H1 (cell line): ENCODE measurements at regions not wholly inside any gene's neighbourhood (a gene's known extent, or its start where the extent isn't known, plus 50 kb on each side); places are given as distances from the start of the nearest gene placed in this dataset.

Experiments
- CTCF ChIA-PET: fragments of 300-600 bp; sonication (Branson Sonifier 250); formaldehyde crosslinking; loops from one replicate; lab custom pipeline; 2021; ENCODE audit not compliant: partially characterized antibody; lab: Charles Lee
- POLR2A ChIA-PET: fragments of 300-600 bp; sonication (Branson Sonifier 250); formaldehyde crosslinking; loops from one replicate; lab custom pipeline; 2021; ENCODE audit warnings: inconsistent platforms; ENCODE audit not compliant: partially characterized antibody; lab: Charles Lee
- DNase-seq, 2 experiments: peaks; one replicate each; pipeline versions ENCODE4 v3.0.0 to v3.0.0-alpha.2; 2010 to 2022; ENCODE audit warnings: low spot score in 2 of 2, low read depth in 1 of 2, mixed read lengths in 1 of 2
- FAIRE-seq: peaks from 2 replicates; lab custom pipeline; 2011; peaks lifted over from hg19 to GRCh38; lab: Jason Lieb, UNC
- H2AFZ ChIP-seq: 2 replicates; pipeline ENCODE4 v1.8.1; 2012; ENCODE audit warnings: low read length, inconsistent platforms
- H2AK5ac ChIP-seq: 2 replicates; pipeline ENCODE4 v1.6.1; 2013; ENCODE audit warnings: low read depth, low read length
- H2BK120ac ChIP-seq: replicated peaks from 2 replicates; pipeline ENCODE3; 2013; ENCODE audit warnings: low read depth, low read length, inconsistent platforms
- H2BK12ac ChIP-seq: 2 replicates; pipeline ENCODE4 v1.6.1; 2013; ENCODE audit warnings: low read depth, low read length
- H2BK15ac ChIP-seq: 2 replicates; pipeline ENCODE4 v1.6.1; 2013; ENCODE audit warnings: low read length
- H2BK20ac ChIP-seq: 2 replicates; pipeline ENCODE4 v1.6.1; 2013; ENCODE audit warnings: low read length
- H2BK5ac ChIP-seq: 2 replicates; pipeline ENCODE4 v1.6.1; 2013; ENCODE audit warnings: low read depth, low read length
- H3K14ac ChIP-seq: 2 replicates; pipeline ENCODE4 v1.6.1; 2013; ENCODE audit warnings: inconsistent platforms; ENCODE audit not compliant: insufficient read length
- H3K18ac ChIP-seq: 2 replicates; pipeline ENCODE4 v1.6.1; 2013; ENCODE audit warnings: low read length; ENCODE audit errors: extremely low read depth
- H3K23ac ChIP-seq: 2 replicates; pipeline ENCODE4 v1.6.1; 2013; ENCODE audit warnings: inconsistent platforms; ENCODE audit not compliant: insufficient read length
- H3K23me2 ChIP-seq: 2 replicates; pipeline ENCODE4 v1.6.1; 2013; ENCODE audit warnings: low read depth, low read length
- H3K27ac ChIP-seq: 2 replicates; pipeline ENCODE4 v1.6.1; 2011; ENCODE audit warnings: low read depth, low read length, inconsistent platforms
- H3K27me3 ChIP-seq, 4 experiments: replicated peaks in 1 of 4; 1 replicate in 1 of 4; 2 replicates in 3 of 4; pipeline versions ENCODE4 v1.6.1 to v1.8.1; 2011 to 2013; ENCODE audit warnings: low read length in 3 of 4, mild to moderate bottlenecking in 3 of 4, inconsistent platforms in 2 of 4, mixed read lengths in 2 of 4, moderate library complexity in 1 of 4; ENCODE audit not compliant: control insufficient read depth in 3 of 4, insufficient read depth in 3 of 4; ENCODE audit errors: extremely low read depth in 1 of 4
- H3K36me3 ChIP-seq, 4 experiments: 2 replicates each; pipeline versions ENCODE4 v1.6.1 to v1.8.1; 2011 to 2013; ENCODE audit warnings: mild to moderate bottlenecking in 4 of 4, low read length in 3 of 4, moderate library complexity in 2 of 4, control low read depth in 1 of 4, inconsistent platforms in 1 of 4; ENCODE audit not compliant: insufficient read depth in 4 of 4, control insufficient read depth in 2 of 4
- H3K4ac ChIP-seq: replicated peaks from 2 replicates; pipeline ENCODE3; 2013; ENCODE audit warnings: low read length, low read depth, mixed read lengths, inconsistent platforms; ENCODE audit not compliant: insufficient read length
- H3K4me1 ChIP-seq, 4 experiments: replicated peaks in 1 of 4; 1 replicate in 1 of 4; 2 replicates in 3 of 4; pipeline versions ENCODE4 v1.6.1 to v1.8.1; 2011 to 2013; ENCODE audit warnings: low read length in 3 of 4, inconsistent platforms in 2 of 4, mixed read lengths in 1 of 4; ENCODE audit not compliant: insufficient read depth in 4 of 4, control insufficient read depth in 3 of 4
- H3K4me2 ChIP-seq, 2 experiments: 2 replicates each; pipeline versions ENCODE4 v1.6.1 to v1.8.1; 2011 to 2013; ENCODE audit warnings: low read depth in 2 of 2, low read length in 2 of 2, control low read depth in 1 of 2, inconsistent platforms in 1 of 2, mild to moderate bottlenecking in 1 of 2; ENCODE audit not compliant: insufficient read depth in 1 of 2
- H3K4me3 ChIP-seq, 4 experiments: fragments of 200-600, 300-600 bp in 1 of 4; sonication (generic), shearing (Covaris generic), sonication (Bioruptor Twin) in 1 of 4; 2 replicates each; pipeline versions ENCODE4 v1.5.1 to v1.8.1; 2011 to 2016; ENCODE audit warnings: low read length in 4 of 4, low read depth in 3 of 4, control low read depth in 2 of 4, inconsistent platforms in 2 of 4, mild to moderate bottlenecking in 2 of 4, mixed read lengths in 1 of 4, moderate library complexity in 1 of 4; ENCODE audit not compliant: insufficient read depth in 2 of 4; ENCODE audit errors: extremely low read depth in 1 of 4
- H3K56ac ChIP-seq: replicated peaks from 2 replicates; pipeline ENCODE3; 2013; ENCODE audit warnings: low read depth, mild to moderate bottlenecking, mixed read lengths, low read length, inconsistent platforms; ENCODE audit not compliant: insufficient read length
- H3K79me1 ChIP-seq: 2 replicates; pipeline ENCODE4 v1.6.1; 2013; ENCODE audit warnings: low read depth, low read length, control low read depth
- H3K79me2 ChIP-seq, 2 experiments: 2 replicates each; pipeline versions ENCODE4 v1.6.1 to v1.8.1; 2012 to 2013; ENCODE audit warnings: low read length in 2 of 2, mild to moderate bottlenecking in 2 of 2, inconsistent platforms in 1 of 2; ENCODE audit not compliant: insufficient read depth in 2 of 2, control insufficient read depth in 1 of 2
- H3K9ac ChIP-seq, 4 experiments: replicated peaks in 1 of 4; 1 replicate in 1 of 4; 2 replicates in 3 of 4; pipeline versions ENCODE4 v1.6.1 to v1.8.1; 2011 to 2013; ENCODE audit warnings: low read depth in 3 of 4, low read length in 3 of 4, control low read depth in 2 of 4, mild to moderate bottlenecking in 2 of 4, moderate library complexity in 2 of 4, inconsistent platforms in 1 of 4; ENCODE audit errors: extremely low read depth in 1 of 4
- H3K9me3 ChIP-seq, 2 experiments: 2 replicates each; pipeline versions ENCODE4 v1.6.1 to v1.8.1; 2012 to 2013; ENCODE audit warnings: mild to moderate bottlenecking in 2 of 2, moderate library complexity in 2 of 2, control low read depth in 1 of 2, inconsistent platforms in 1 of 2, low read depth in 1 of 2, low read length in 1 of 2, mixed read lengths in 1 of 2; ENCODE audit not compliant: insufficient read depth in 2 of 2
- H4K20me1 ChIP-seq, 2 experiments: replicated peaks in 1 of 2; 2 replicates each; pipeline versions ENCODE3 to v1.8.1; 2011 to 2013; ENCODE audit warnings: inconsistent platforms in 2 of 2, low read length in 2 of 2, mild to moderate bottlenecking in 1 of 2; ENCODE audit not compliant: insufficient read depth in 2 of 2, control insufficient read depth in 1 of 2
- H4K5ac ChIP-seq: 2 replicates; pipeline ENCODE4 v1.6.1; 2013; ENCODE audit warnings: low read length, low read depth, mixed read lengths, inconsistent platforms; ENCODE audit not compliant: insufficient read length
- H4K8ac ChIP-seq: 2 replicates; pipeline ENCODE4 v1.8.0; 2013; ENCODE audit warnings: mild to moderate bottlenecking, moderate library complexity, low read length, inconsistent platforms; ENCODE audit not compliant: insufficient read depth; ENCODE audit errors: extremely low read depth
- H4K91ac ChIP-seq: replicated peaks from 2 replicates; pipeline ENCODE3; 2013; ENCODE audit warnings: low read length, mixed read lengths, inconsistent platforms; ENCODE audit not compliant: insufficient read length
- BRCA1 ChIP-seq: IDR thresholded peaks from 2 replicates; pipeline ENCODE4 v1.6.1; 2012; ENCODE audit warnings: low read depth, low read length, improper control_type of control experiment
- CBX5 ChIP-seq: fragments of 300-800, 300-1000 bp; sonication (generic); IDR thresholded peaks from 2 replicates; pipeline ENCODE4 v1.7.1; 2016; ENCODE audit warnings: antibody characterized with exemption, low read length, low read depth
- CHD1 ChIP-seq: IDR thresholded peaks from 2 replicates; pipeline ENCODE4 v1.6.1; 2012; ENCODE audit warnings: low read depth, low read length, improper control_type of control experiment
- FOSL1 ChIP-seq: IDR thresholded peaks from 2 replicates; pipeline ENCODE4 v1.6.1; 2011; ENCODE audit warnings: mild to moderate bottlenecking, low read depth, low read length, moderate library complexity; ENCODE audit not compliant: insufficient read depth
- GTF2F1 ChIP-seq: IDR thresholded peaks from 2 replicates; pipeline ENCODE4 v1.6.1; 2012; ENCODE audit warnings: low read depth, low read length, improper control_type of control experiment, borderline replicate concordance
- HDAC2 ChIP-seq, 2 experiments: fragments of 300-600 bp in 1 of 2; sonication (generic) in 1 of 2; IDR thresholded peaks; 2 replicates each; pipeline ENCODE4 v1.6.1; 2011 to 2012; ENCODE audit warnings: low read depth in 2 of 2, low read length in 2 of 2, mild to moderate bottlenecking in 2 of 2, moderate library complexity in 2 of 2, borderline replicate concordance in 1 of 2, inconsistent platforms in 1 of 2
- KDM5A ChIP-seq: fragments of 200-600 bp; IDR thresholded peaks from 2 replicates; pipeline ENCODE4 v1.7.1; 2012; ENCODE audit warnings: mild to moderate bottlenecking, low read length, inconsistent platforms, mixed read lengths
- NRF1 ChIP-seq: IDR thresholded peaks from 2 replicates; pipeline ENCODE4 v1.6.1; 2011; ENCODE audit warnings: mild to moderate bottlenecking, low read depth, low read length, improper control_type of control experiment
- PHF8 ChIP-seq: fragments of 200-600 bp; sonication (generic); conservative IDR thresholded peaks from 2 replicates; pipeline ENCODE4 v1.7.1; 2012; ENCODE audit warnings: low read depth, mild to moderate bottlenecking, inconsistent platforms, low read length, moderate library complexity
- POLR2AphosphoS5 ChIP-seq: IDR thresholded peaks from 2 replicates; pipeline ENCODE4 v1.6.1; 2011; ENCODE audit warnings: low read depth, low read length
- RBBP5 ChIP-seq: IDR thresholded peaks from 2 replicates; pipeline ENCODE4 v1.7.1; 2012; ENCODE audit warnings: low read depth, mild to moderate bottlenecking, inconsistent platforms, low read length, moderate library complexity, borderline replicate concordance
- SIX5 ChIP-seq: IDR thresholded peaks from 2 replicates; pipeline ENCODE4 v1.6.1; 2011; ENCODE audit warnings: mild to moderate bottlenecking, low read depth, low read length
- SRF ChIP-seq: IDR thresholded peaks from 2 replicates; pipeline ENCODE4 v1.6.1; 2011; ENCODE audit warnings: mild to moderate bottlenecking, low read depth, low read length, moderate library complexity
- YY1 ChIP-seq: IDR thresholded peaks from 2 replicates; pipeline ENCODE4 v1.6.1; 2011; ENCODE audit warnings: low read depth, mild to moderate bottlenecking, low read length
- WGBS, 2 experiments: shearing (Covaris generic) in 1 of 2; methylation state at CpG; one replicate each; pipeline versions ENCODE4 v1.1.6 to v1.1.7; 2013 to 2015; ENCODE audit warnings: low lambda C conversion rate in 2 of 2, mixed read lengths in 2 of 2, inconsistent platforms in 1 of 2, low coverage in 1 of 2, missing lambda C conversion rate in 1 of 2; ENCODE audit not compliant: insufficient replicate concordance in 2 of 2, insufficient coverage in 1 of 2, insufficient read length in 1 of 2; ENCODE audit errors: extremely low coverage in 1 of 2, missing lambda C conversion rate in 1 of 2; 5-methylcytosine and 5-hydroxymethylcytosine counted together

DNA sequence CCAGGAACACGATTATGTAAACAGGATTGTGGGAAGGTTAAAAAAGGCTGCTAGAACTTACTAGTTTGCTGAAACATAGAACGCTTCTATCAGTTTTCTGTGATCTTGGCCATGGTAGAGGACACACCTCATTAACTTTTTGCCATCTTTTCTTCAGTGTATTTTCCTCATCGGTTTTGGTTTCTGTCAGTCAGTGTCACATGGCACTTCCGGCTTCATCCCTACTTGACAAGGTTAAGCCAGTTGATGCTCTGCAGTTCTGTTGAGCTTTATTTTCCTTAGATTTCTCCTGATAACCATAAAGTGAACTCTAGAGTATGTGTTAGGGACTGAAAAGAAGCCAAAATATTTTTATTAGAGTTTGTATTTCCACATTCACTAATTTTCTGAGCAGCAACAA lies 147.5 kb downstream of the NDFIP2 start:
- Histone ChIP-seq H4K8ac (no peak overlapping the region), H3K4me1 (no peaks in the 10 kb centered on the region), H3K27me3 (no peaks in the 10 kb centered on the region), H4K5ac (no peak overlapping the region), H3K27ac (no peak overlapping the region), H3K4ac (no peak overlapping the region), H2BK5ac (no peak overlapping the region), H2BK20ac (no peak overlapping the region), H2BK12ac (no peak overlapping the region), H4K20me1 (no peaks in the 10 kb centered on the region), H3K4me3 (no peak overlapping the region), H3K18ac (no peak overlapping the region), H3K56ac (no peak overlapping the region), H2AFZ (no peak overlapping the region), H2AK5ac (no peak overlapping the region), H3K9me3 (no peaks in the 10 kb centered on the region), H3K9ac (no peak overlapping the region), H3K23me2 (no peaks in the 10 kb centered on the region), H3K36me3 (no peaks in the 10 kb centered on the region), H3K79me2 (no peaks in the 10 kb centered on the region), H3K4me2 (no peak overlapping the region)
- ChIA-PET CTCF (interaction anchor here (0.7 to 1.3 kb wide), 3 partner anchors 29 to 1295 kb away, joined by 3 read pairs; no protein-coding TSS in a partner anchor), POLR2A (no interaction called here)
- DNase-seq, result no peak
- WGBS, 2 experiments, result 87% methylated on average over 4 of the region's 4 CpGs; no CpG with 5 or more reads in 1 of the 2 experiments
- no peak for TF ChIP-seq FOSL1
- no peak for TF ChIP-seq CBX5
- TF ChIP-seq BRCA1, result no peak
- no peak for TF ChIP-seq KDM5A
- no peak for TF ChIP-seq SRF
- no peak for TF ChIP-seq GTF2F1
- TF ChIP-seq YY1, result no peak
- TF ChIP-seq RBBP5, result no peak
- no peak for TF ChIP-seq SIX5
- no peak for TF ChIP-seq NRF1
- no peak for TF ChIP-seq HDAC2 (IDR thresholded peaks at IDR 0.05; ENCODE audit: borderline replicate concordance in 1 of 2, low read depth in 2 of 2, low read length in 2 of 2)
- TF ChIP-seq POLR2AphosphoS5, result no peak
- TF ChIP-seq CHD1, result no peak
- no peak for TF ChIP-seq PHF8
- TF ChIP-seq, all 59 proteins: peak for 0
- Histone ChIP-seq H4K91ac (no peak overlapping the region), H2BK120ac (no peak overlapping the region), H3K14ac (no peak overlapping the region), H3K23ac (no peak overlapping the region), H2BK15ac (no peak overlapping the region), H3K79me1 (no peaks in the 10 kb centered on the region)
- no peak for FAIRE-seq
